Uterus (tissue), 3 donors: ENCODE measurements at regions not wholly inside any gene's neighbourhood (a gene's known extent, or its start where the extent isn't known, plus 50 kb on each side); places are given as distances from the start of the nearest gene placed in this dataset.

Experiments used
- DNase-seq, 2 donors: peaks; one replicate each; pipeline ENCODE4 v3.0.0-alpha.2; 2019 to 2020
- H3K27ac ChIP-seq, 2 donors: fragments of 200-600 bp; sonication (generic); 1 replicate in 1 of 2; 2 replicates in 1 of 2; pipeline ENCODE4 v1.5.1; 2016 to 2018
- H3K27me3 ChIP-seq, 2 donors: fragments of 200-600 bp; sonication (generic); one replicate each; pipeline ENCODE4 v1.5.1; 2018 to 2019; ENCODE audit warnings: control low read depth in 1 of 2
- H3K36me3 ChIP-seq, 2 donors: fragments of 200-600 bp; sonication (generic); one replicate each; pipeline ENCODE4 v1.5.1; 2019; ENCODE audit warnings: control low read depth in 1 of 2
- H3K4me1 ChIP-seq, 2 donors: fragments of 200-600 bp; sonication (generic); one replicate each; pipeline ENCODE4 v1.5.1; 2018 to 2019; ENCODE audit warnings: control low read depth in 1 of 2
- H3K4me3 ChIP-seq, 2 donors: fragments of 200-600 bp; sonication (generic); 1 replicate in 1 of 2; 2 replicates in 1 of 2; pipeline ENCODE4 v1.5.1; 2018 to 2019; ENCODE audit warnings: mild to moderate bottlenecking in 1 of 2
- H3K9me3 ChIP-seq, 2 donors: fragments of 200-600 bp; sonication (generic); one replicate each; pipeline ENCODE4 v1.5.1; 2019; ENCODE audit warnings: control low read depth in 1 of 2
- CTCF ChIP-seq, 4 experiments: fragments of 200-600 bp in 2 of 4; fragments of 450-650 bp in 2 of 4; sonication (generic) in 2 of 4; IDR thresholded peaks; one replicate each; pipeline ENCODE4 v1.5.1; 2016 to 2019; ENCODE audit warnings: antibody characterized with exemption in 4 of 4, mild to moderate bottlenecking in 2 of 4, moderate library complexity in 1 of 4
- POLR2A ChIP-seq, 2 donors: fragments of 450-650 bp; IDR thresholded peaks; one replicate each; pipeline ENCODE4 v1.6.1; 2016; ENCODE audit warnings: antibody characterized with exemption in 2 of 2, mild to moderate bottlenecking in 1 of 2, moderate library complexity in 1 of 2
- intact Hi-C: fragments of 100-400 bp; cut with DNase I; formaldehyde crosslinking; loops from one replicate; pipeline ENCODE4 v1.15.1; 2023; ENCODE audit warnings: low total_unique reads
- donor health status: DM: yes; HTN: yes; CAD: no.

DNA sequence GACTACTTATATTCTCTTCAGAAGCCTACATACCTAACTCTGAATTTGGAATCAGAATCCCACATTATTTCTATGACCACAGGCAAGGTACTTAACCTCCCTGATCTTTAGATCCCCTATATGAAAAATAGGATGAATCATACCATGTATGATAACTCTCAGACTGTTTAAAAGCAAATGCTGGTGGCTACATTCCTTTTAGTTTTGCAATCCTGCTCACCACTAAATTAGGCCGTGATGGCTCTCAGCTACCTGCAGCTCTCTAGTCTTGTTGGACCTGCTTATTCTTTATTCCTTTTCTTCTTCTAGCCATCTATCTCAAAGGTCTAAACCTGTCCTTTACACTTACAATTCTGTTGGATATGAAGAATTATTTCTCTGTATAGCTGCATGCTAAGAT lies 303.4 kb upstream of the ATP10B start:
- Histone ChIP-seq H3K4me1 (no peaks in the 10 kb centered on the region), H3K27me3 (no peaks in the 10 kb centered on the region), H3K4me3 (no peak overlapping the region), H3K9me3 (no peaks in the 10 kb centered on the region), H3K36me3 (no peaks in the 10 kb centered on the region), H3K27ac (no peak overlapping the region)
- TF ChIP-seq POLR2A (IDR thresholded peaks at IDR 0.05): no peak
- TF ChIP-seq CTCF (IDR thresholded peaks at IDR 0.05): no peak
- intact Hi-C loops: no loop called here
- no peak for DNase-seq

DNA sequence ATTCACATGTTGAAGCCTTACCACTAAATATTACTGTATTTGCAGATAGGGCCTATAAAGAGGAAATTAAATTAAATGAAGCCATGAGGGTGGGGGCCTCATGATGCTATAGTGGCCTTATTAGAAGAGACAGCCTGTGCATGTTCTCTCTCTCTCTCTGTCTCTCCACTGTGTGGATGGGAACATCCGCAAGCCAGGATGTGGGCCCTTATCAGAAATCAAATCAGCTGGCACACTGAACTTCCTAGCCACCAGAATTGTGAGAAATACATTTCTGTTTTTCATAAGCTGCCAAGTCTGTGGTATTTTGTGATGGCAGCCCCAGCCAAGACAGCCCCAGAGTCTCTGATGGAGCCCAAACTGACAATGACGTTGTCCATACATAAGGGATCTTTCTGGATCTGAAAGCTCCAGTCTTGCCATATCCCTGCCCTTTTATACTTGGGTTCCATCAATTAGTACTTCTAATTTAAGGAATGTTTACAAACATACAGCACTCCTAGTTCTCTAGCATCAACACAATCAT lies 300.5 kb upstream of the ATP10B start:
- Histone ChIP-seq H3K4me3 (no peak overlapping the region), H3K9me3 (no peaks in the 10 kb centered on the region), H3K27me3 (no peaks in the 10 kb centered on the region), H3K4me1 (no peaks in the 10 kb centered on the region), H3K36me3 (no peaks in the 10 kb centered on the region), H3K27ac (no peak overlapping the region)
- no peak for DNase-seq
- intact Hi-C loops: no loop called here
- TF ChIP-seq POLR2A (IDR thresholded peaks at IDR 0.05): no peak

GRCh38 chr5:161150441-161150988 lies 298.5 kb upstream of the ATP10B start:
- no peak overlapping the region for H3K27ac ChIP-seq
- H3K36me3 ChIP-seq: no peaks in the 10 kb centered on the region
- DNase-seq: no peak
- intact Hi-C loops: no loop called here
- H3K27me3 ChIP-seq: no peaks in the 10 kb centered on the region
- no peaks in the 10 kb centered on the region for H3K4me1 ChIP-seq
- H3K4me3 ChIP-seq: no peak overlapping the region
- TF ChIP-seq CTCF (IDR thresholded peaks at IDR 0.05) (no peak), POLR2A (IDR thresholded peaks at IDR 0.05) (no peak)
- no peaks in the 10 kb centered on the region for H3K9me3 ChIP-seq

DNA sequence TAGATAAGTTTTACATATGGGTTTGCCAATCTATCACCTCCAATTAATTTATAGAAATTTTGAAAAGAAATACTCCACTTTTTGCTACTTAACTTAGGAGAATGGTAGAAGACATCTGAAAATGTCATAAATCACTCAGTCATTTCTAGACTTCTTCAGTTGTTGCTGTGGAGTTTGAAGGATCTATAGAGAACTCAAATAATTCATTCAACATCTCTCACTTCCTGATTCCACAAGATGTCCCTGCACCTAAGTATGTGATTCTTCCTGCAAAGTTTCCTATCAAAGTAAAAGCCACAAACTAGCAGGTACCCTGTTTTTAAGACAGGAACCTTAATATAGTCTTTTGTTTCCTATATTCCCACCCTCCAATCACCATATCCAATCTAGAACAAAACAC lies 297.1 kb upstream of the ATP10B start:
- Histone ChIP-seq H3K27me3 (no peaks in the 10 kb centered on the region), H3K4me1 (no peaks in the 10 kb centered on the region), H3K36me3 (no peaks in the 10 kb centered on the region), H3K9me3 (no peaks in the 10 kb centered on the region), H3K4me3 (no peak overlapping the region), H3K27ac (no peak overlapping the region)
- intact Hi-C loops: no loop called here
- TF ChIP-seq POLR2A (IDR thresholded peaks at IDR 0.05) (no peak), CTCF (IDR thresholded peaks at IDR 0.05) (no peak)
- no peak for DNase-seq

GRCh38 chr5:161138751-161139455 lies 286.9 kb upstream of the ATP10B start:
- Histone ChIP-seq H3K4me3 (no peak overlapping the region), H3K27ac (no peak overlapping the region), H3K9me3 (no peaks in the 10 kb centered on the region), H3K27me3 (no peaks in the 10 kb centered on the region), H3K4me1 (no peaks in the 10 kb centered on the region), H3K36me3 (no peaks in the 10 kb centered on the region)
- DNase-seq: no peak
- TF ChIP-seq CTCF (IDR thresholded peaks at IDR 0.05) (no peak), POLR2A (IDR thresholded peaks at IDR 0.05) (no peak)
- intact Hi-C loops: no loop called here
